Neuron (in vitro differentiated cells): ENCODE measurements at regions not wholly inside any gene's neighbourhood (a gene's known extent, or its start where the extent isn't known, plus 50 kb on each side); places are given as distances from the start of the nearest gene placed in this dataset.

Experiments used
- H2AFZ ChIP-seq: one replicate; pipeline ENCODE4 v1.6.1; 2013; ENCODE audit warnings: low read depth, mild to moderate bottlenecking, inconsistent platforms, low read length, moderate library complexity
- H3K27me3 ChIP-seq: one replicate; pipeline ENCODE4 v1.6.1; 2013; ENCODE audit warnings: low read length; ENCODE audit not compliant: insufficient read depth
- H3K36me3 ChIP-seq: one replicate; pipeline ENCODE4 v1.6.1; 2013; ENCODE audit warnings: low read length; ENCODE audit not compliant: insufficient read depth
- H3K4me1 ChIP-seq: one replicate; pipeline ENCODE4 v1.6.1; 2013; ENCODE audit warnings: low read length; ENCODE audit not compliant: insufficient read depth
- H3K4me3 ChIP-seq: 2 replicates; pipeline ENCODE4 v1.5.1; 2013; ENCODE audit warnings: mild to moderate bottlenecking, low read length, moderate library complexity
- H3K9me3 ChIP-seq: one replicate; pipeline ENCODE4 v1.6.1; 2013; ENCODE audit warnings: low read length

DNA sequence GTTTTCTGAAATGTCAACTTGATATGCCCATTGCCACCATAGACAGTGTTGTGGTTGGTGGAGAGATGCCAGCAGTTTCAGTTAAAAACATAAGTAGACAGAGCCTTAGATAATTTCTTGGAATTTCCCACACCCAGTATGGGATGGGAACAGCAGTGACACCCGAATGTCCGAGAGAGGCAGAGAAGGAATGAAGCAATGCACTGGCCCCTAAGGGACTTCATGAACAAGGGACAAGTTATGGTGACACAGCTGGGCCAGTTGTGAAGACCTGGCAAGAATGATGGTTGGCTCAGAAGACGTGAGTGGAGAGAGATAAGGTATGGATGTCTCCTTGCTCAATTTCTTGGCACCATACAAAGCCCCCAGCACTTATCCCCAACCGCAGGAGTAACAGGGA, 165.2 kb upstream of the APCDD1 start:
- Histone ChIP-seq H3K4me3 (no peak overlapping the region), H3K27me3 (no peaks in the 10 kb centered on the region), H3K4me1 (no peaks in the 10 kb centered on the region), H2AFZ (no peak overlapping the region), H3K9me3 (no peaks in the 10 kb centered on the region), H3K36me3 (no peaks in the 10 kb centered on the region)

DNA sequence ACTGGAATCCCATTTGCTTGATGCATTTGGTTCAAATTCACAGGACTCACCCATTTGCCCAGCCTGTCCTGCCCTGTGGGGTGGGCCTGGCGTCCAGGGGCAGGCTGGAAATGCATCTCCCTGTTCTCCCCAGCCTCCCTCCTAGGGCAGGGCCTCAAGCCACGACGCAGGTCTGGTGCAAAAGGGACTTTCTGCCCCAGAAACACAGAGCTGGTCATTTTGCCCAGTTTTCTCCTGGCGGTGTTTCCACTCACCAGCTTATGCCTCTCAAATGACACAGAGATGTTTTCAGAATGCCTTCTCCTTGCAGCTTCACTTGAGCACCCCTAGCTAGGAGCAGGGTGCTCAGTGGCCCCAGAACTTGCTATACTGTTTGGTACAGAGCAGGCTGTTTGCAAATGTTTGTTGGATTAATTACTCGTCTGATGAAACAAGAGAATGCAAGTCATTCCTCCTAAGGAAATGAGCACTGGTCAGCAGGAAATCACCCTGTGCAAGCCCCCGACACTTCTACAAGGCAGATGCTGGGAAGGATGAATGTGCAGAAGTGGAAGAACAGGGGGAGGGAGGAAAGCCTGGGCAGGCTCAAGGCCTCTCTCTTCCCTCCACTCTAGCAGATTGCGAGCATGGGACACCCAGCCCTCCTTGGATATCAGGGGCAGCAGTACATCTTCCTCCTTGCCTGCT, 164.3 kb upstream of the APCDD1 start:
- Histone ChIP-seq H3K27me3 (no peaks in the 10 kb centered on the region), H3K9me3 (no peaks in the 10 kb centered on the region), H3K4me3 (no peak overlapping the region), H2AFZ (no peak overlapping the region), H3K4me1 (no peaks in the 10 kb centered on the region), H3K36me3 (no peaks in the 10 kb centered on the region)

DNA sequence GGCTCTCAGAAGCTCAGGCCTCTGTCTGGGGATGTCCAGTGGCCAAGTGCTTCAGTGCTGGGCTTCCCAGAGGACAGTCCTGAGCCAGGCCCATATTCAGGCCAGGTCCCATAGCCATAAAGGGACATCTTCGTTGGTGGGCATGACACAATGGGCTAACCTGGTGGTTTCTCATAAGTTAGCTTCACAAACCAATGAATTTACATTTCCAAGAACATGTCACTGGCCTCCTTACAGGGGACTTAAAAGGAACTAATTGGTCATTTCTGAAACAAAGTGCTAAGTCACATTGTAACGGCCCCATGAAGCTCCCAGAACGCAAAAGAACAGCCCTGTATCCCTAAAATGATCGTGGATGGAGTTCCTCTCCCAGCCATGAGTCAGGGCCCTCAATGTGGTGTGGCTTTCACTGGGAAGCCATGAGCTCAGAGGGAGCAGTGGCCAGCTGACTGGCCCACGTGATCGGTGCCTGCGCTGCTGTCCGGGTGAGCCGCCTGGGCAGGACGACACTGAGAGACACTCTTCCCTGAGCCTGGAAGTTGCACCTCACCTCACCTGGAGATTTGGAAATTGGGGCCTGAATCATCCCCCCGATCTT, 163.7 kb upstream of the APCDD1 start:
- Histone ChIP-seq H3K27me3 (no peaks in the 10 kb centered on the region), H3K9me3 (no peaks in the 10 kb centered on the region), H3K4me3 (no peak overlapping the region), H3K36me3 (no peaks in the 10 kb centered on the region), H3K4me1 (no peaks in the 10 kb centered on the region), H2AFZ (no peak overlapping the region)

DNA sequence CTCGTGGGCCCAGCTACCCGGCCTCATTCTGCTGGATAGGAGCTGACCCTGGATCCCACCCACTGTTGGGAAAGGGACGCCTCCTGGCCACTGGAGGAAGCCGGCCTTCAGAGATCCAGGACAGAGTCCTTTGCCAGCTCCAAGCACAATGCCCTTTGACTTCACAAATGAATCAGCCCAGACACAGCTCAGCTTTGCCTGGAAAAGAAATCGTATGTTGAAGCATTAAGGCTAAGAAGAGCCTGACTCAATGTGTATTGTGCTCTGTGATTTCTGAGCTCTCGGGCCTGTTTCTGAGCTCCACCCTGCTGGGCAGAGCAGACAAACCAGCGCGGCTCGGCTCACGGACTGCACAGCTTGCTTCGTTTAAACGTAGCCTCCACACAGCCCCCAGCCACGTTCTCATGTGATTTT, 162.9 kb upstream of the APCDD1 start:
- Histone ChIP-seq H3K4me3 (no peak overlapping the region), H2AFZ (no peak overlapping the region), H3K9me3 (no peaks in the 10 kb centered on the region), H3K36me3 (no peaks in the 10 kb centered on the region), H3K4me1 (no peaks in the 10 kb centered on the region), H3K27me3 (no peaks in the 10 kb centered on the region)

DNA sequence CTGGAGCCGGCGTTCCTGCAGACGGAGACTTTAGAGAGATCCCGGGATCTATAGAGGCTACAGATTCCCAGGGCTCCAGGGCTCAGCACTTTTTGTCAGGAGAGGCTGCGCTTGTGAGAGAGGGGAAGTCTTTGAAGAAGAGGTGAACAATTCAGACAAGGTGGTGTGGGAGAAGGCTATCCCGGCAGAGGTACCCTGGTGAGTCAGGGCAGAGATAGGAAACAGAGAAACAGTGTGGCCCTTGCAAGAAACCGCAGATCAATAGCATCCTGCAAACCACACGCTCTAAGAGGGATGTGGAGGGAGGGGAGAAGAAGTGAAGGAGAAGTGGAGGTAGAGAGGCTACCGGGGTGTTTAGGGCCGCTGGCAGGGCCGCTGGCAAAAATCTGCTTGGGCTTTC, 160.5 kb upstream of the APCDD1 start:
- Histone ChIP-seq H3K4me3 (no peak overlapping the region), H3K9me3 (no peaks in the 10 kb centered on the region), H3K36me3 (no peaks in the 10 kb centered on the region), H2AFZ (no peak overlapping the region), H3K4me1 (peaks cover 9% of the 10 kb centered on the region), H3K27me3 (no peaks in the 10 kb centered on the region)

DNA sequence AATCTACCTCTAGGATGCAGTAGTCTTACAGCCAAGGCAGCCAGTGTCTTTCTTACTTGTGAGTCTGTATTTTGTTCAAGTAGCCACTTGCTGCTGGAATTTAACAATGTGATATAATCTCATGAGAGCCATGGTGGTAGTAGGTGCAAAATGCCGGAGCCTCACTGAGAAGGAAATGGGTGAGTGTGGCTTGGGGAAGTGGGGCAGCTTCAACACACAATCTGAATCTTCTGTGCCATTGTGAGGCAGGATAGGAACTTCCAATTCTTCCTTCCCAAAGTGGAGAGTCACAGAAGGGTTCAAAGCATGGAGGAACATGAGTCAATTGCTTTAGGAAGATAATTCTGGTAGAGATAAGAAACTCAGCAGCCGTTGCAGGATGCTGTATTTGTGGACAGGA, 158.7 kb upstream of the APCDD1 start:
- Histone ChIP-seq H3K9me3 (no peaks in the 10 kb centered on the region), H3K4me3 (no peak overlapping the region), H3K27me3 (no peaks in the 10 kb centered on the region), H2AFZ (no peak overlapping the region), H3K4me1 (peaks cover 9% of the 10 kb centered on the region), H3K36me3 (no peaks in the 10 kb centered on the region)

DNA sequence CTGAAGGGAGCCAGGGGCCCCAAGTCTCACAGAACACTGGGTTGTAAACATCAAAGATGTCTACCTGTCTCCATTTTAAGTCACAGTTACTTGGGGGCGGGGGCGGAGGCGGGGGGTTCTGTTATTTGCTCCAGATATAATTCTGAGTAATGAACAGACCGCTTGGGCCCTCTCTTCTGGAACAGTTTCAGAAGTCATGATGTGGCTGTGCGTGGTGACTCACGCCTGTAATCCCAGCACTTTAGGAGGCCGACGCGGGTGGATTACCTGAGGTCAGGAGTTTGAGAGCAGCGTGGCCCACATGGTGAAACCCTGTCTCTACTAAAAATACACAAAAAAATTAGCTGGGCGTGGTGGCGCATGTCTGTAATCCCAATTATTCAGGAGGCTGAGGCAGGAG, 157.9 kb upstream of the APCDD1 start:
- Histone ChIP-seq H2AFZ (no peak overlapping the region), H3K9me3 (no peaks in the 10 kb centered on the region), H3K4me3 (no peak overlapping the region), H3K4me1 (peaks cover 9% of the 10 kb centered on the region), H3K36me3 (no peaks in the 10 kb centered on the region), H3K27me3 (no peaks in the 10 kb centered on the region)

DNA sequence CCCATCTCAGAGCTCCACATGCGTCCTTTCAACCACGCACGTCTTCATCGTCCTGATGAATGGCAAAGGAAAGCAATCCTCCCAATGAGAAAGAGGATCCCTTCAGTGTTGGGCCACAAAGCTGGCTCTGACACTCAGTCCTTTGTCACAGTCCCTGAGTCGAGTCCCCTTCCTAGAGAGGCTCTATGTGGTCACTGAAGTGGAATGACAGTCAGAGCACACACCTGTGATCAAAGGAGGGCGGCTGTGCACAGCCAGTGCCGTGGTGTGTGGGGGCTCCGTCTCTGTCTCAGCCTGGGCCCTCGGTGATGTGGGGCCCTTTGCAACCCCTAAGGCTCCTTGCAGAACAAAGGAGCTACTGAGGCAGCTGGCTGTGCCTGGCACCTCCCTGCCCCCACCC, 157.3 kb upstream of the APCDD1 start:
- no peaks in the 10 kb centered on the region for H3K36me3 ChIP-seq
- H3K4me3 ChIP-seq = no peak overlapping the region
- no peak overlapping the region for H2AFZ ChIP-seq
- no peaks in the 10 kb centered on the region for H3K27me3 ChIP-seq
- H3K9me3 ChIP-seq = no peaks in the 10 kb centered on the region
- peaks cover 9% of the 10 kb centered on the region for H3K4me1 ChIP-seq

DNA sequence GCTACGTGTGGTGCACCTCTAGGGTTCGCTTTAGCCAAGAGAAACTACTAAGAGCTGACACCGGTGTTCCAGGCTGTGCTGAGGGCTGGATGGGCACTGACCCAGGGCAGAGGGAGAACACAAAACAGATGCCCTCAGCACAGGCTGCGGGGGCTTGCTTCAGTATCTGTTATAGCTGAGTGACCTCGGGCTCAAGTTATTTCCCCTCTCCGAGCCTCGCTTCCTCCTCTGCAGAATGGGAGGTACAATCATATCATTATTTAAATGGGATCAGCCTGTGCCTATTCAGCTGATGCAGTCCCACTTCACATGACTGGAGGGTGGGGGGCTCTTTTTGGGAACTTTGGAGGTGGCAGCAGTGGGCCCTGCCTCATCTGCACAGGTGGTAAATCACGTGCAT, 156.1 kb upstream of the APCDD1 start:
- Histone ChIP-seq H3K4me1 (peaks cover 9% of the 10 kb centered on the region), H3K9me3 (no peaks in the 10 kb centered on the region), H2AFZ (no peak overlapping the region), H3K27me3 (no peaks in the 10 kb centered on the region), H3K36me3 (no peaks in the 10 kb centered on the region), H3K4me3 (no peak overlapping the region)

DNA sequence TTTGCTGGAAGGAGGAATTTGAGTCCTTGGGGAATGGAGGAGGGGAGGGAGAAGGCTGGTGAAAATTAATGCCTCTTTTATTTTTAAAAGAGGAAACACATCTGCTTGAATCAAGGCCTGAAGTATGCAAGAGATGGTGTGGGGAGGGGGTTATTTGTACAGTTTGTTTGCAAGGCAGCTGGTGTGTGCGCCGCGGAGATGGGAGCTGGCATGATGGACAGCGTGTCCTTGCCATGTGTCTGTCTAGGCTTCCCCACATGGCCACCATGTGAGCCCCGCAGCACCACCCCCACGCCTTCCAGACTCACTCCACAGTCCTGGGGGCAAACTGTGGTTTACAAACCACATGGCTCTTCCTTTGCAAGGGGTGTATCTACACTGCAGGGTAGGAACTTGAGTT, 154.8 kb upstream of the APCDD1 start:
- no peak overlapping the region for H2AFZ ChIP-seq
- H3K4me1 ChIP-seq = peaks cover 9% of the 10 kb centered on the region
- no peaks in the 10 kb centered on the region for H3K9me3 ChIP-seq
- no peak overlapping the region for H3K4me3 ChIP-seq
- no peaks in the 10 kb centered on the region for H3K36me3 ChIP-seq
- H3K27me3 ChIP-seq = no peaks in the 10 kb centered on the region

DNA sequence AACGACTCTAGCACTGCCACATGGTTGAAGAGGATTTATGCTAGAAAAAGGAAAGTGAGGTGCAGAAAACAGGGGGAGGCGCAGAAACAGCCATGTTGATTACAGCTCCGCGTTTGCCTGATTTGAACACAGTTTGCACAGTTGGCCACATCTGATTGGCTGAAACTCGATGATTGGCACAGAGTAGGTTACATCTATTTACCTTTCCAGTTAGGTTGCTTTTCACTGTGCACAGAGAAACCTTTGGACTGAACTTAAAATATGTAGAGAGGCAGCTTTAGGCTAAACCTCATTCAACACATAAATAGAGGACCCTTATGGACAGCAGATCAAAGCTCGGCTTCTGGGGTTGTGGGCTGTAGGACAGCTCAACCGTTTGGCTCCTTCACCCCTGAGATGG, 153.7 kb upstream of the APCDD1 start:
- Histone ChIP-seq H3K4me3 (no peak overlapping the region), H3K36me3 (no peaks in the 10 kb centered on the region), H3K9me3 (no peaks in the 10 kb centered on the region), H3K27me3 (no peaks in the 10 kb centered on the region), H2AFZ (no peak overlapping the region), H3K4me1 (peaks cover 9% of the 10 kb centered on the region)

DNA sequence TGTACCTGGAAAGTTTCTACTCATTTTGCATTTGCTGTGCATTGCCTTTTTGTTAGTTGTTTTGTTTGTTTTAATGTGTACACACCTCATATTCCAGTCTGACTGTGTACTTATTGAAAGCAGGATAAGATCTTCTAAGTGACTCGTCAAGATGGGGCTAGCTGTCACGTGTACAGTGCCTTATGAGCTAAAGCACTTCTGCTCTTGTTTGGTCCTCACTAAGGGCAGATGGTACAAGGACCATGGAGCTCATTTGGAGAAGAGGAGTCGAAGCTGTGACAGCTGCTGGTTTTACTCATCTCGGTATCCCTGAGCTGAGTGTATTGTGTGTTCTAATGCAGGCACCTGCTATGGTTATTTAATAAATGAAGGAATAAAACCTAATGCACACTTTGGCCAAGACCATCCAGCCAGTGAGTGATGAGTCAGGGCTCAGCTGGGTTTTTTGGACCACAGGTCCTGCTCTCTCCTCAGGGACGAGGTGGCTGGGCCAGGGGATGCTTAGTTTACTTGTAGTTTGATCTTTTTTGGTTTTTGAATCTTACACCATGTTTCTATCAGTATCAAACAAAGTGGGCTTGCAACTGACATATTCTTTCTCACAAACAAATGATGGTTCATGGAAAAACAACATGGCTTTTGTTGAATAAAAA, 152.5 kb upstream of the APCDD1 start:
- Histone ChIP-seq H3K4me3 (no peak overlapping the region), H3K4me1 (peaks cover 8% of the 10 kb centered on the region), H3K27me3 (no peaks in the 10 kb centered on the region), H3K36me3 (no peaks in the 10 kb centered on the region), H3K9me3 (no peaks in the 10 kb centered on the region), H2AFZ (no peak overlapping the region)

DNA sequence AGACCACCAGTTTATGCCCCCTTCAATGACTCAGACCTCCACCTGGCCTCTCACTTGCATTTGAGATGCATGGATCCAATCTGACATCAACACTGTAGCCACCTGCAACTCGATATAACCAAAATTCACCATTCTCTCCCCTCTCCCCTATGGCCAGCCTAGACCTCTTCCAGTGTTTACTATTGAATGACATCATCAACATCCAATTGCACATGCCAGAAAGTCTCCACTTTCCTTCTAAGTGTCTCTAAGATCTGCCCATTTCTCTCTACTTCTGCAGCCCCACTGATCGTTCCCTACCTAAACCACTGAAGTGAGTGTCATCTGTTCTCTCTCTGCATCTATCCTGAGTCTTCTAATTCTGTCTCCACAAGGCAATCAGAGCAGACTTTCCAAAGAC, 151.3 kb upstream of the APCDD1 start:
- no peaks in the 10 kb centered on the region for H3K36me3 ChIP-seq

More for the DNA sequence above, 151.3 kb upstream of the APCDD1 start:
- H3K4me1 ChIP-seq = no peaks in the 10 kb centered on the region
- no peak overlapping the region for H3K4me3 ChIP-seq
- no peaks in the 10 kb centered on the region for H3K27me3 ChIP-seq
- no peaks in the 10 kb centered on the region for H3K9me3 ChIP-seq
- H2AFZ ChIP-seq = no peak overlapping the region
